Osteoblast (primary cell): ENCODE measurements at regions not wholly inside any gene's neighbourhood (a gene's known extent, or its start where the extent isn't known, plus 50 kb on each side); places are given as distances from the start of the nearest gene placed in this dataset.

ENCODE experiments used
- DNase-seq: peaks from one replicate; pipeline ENCODE4 v3.0.0; 2011; ENCODE audit warnings: low spot score, mixed read lengths; ENCODE audit not compliant: insufficient read length; ENCODE audit errors: missing footprints
- H2AFZ ChIP-seq: 2 replicates; pipeline ENCODE4 v1.6.0; 2011; ENCODE audit warnings: mild to moderate bottlenecking, low read length
- H3K27ac ChIP-seq: 2 replicates; pipeline ENCODE4 v1.5.1; 2011; ENCODE audit warnings: mild to moderate bottlenecking, low read depth, low read length, moderate library complexity
- H3K27me3 ChIP-seq: 2 replicates; pipeline ENCODE4 v1.6.0; 2012; ENCODE audit warnings: mild to moderate bottlenecking, control low read depth, inconsistent platforms, low read length, moderate library complexity; ENCODE audit not compliant: insufficient read depth
- H3K36me3 ChIP-seq: 2 replicates; pipeline ENCODE4 v1.5.1; 2011; ENCODE audit warnings: mild to moderate bottlenecking, low read length, control low read depth, moderate library complexity; ENCODE audit not compliant: insufficient read depth
- H3K4me1 ChIP-seq: 2 replicates; pipeline ENCODE4 v1.5.1; 2011; ENCODE audit warnings: mild to moderate bottlenecking, low read length, control low read depth, moderate library complexity; ENCODE audit not compliant: insufficient read depth
- H3K4me2 ChIP-seq: 2 replicates; pipeline ENCODE4 v1.6.0; 2011; ENCODE audit warnings: mild to moderate bottlenecking, low read length; ENCODE audit not compliant: insufficient read depth
- H3K4me3 ChIP-seq: fragments of 200-600 bp; sonication (generic); 3 replicates; pipeline ENCODE4 v1.5.1; 2012; ENCODE audit warnings: mild to moderate bottlenecking, low read length, inconsistent platforms; ENCODE audit not compliant: insufficient read depth
- H3K79me2 ChIP-seq: 2 replicates; pipeline ENCODE4 v1.6.0; 2012; ENCODE audit warnings: mild to moderate bottlenecking, low read length, control low read depth, inconsistent platforms; ENCODE audit not compliant: insufficient read depth
- H3K9me3 ChIP-seq: 2 replicates; pipeline ENCODE4 v1.5.1; 2011; ENCODE audit warnings: low read depth, low read length, control low read depth
- H4K20me1 ChIP-seq: 2 replicates; pipeline ENCODE4 v1.6.0; 2012; ENCODE audit warnings: mild to moderate bottlenecking, low read length, control low read depth; ENCODE audit not compliant: insufficient read depth
- TF ChIP-seq, protein P1 (sequence below): IDR thresholded peaks from 2 replicates; pipeline ENCODE4 v1.5.1; 2011; ENCODE audit warnings: mild to moderate bottlenecking, low read depth, low read length, moderate library complexity; ENCODE audit errors: extremely low read depth

DNA sequence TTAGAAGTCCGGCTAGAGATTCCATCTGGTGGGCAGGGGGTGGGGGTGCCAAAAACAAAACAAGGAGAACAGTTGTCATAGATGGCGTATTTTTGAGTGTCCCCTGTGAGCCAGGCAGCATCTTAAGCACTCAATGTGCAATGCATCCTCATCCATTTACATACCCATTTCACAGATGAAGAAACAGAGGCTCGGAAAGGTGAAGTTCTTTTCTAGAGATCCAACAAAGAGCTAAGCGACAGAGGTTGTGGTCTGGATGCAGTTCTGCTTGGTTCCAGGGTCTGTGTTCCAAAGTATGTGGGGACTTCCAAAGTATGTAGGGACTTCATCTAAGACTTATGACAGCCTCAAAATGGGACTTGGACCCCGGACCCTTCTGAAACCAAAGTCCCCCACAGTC, 277.8 kb downstream of the MN1 start:
- TF ChIP-seq, protein P1, sequence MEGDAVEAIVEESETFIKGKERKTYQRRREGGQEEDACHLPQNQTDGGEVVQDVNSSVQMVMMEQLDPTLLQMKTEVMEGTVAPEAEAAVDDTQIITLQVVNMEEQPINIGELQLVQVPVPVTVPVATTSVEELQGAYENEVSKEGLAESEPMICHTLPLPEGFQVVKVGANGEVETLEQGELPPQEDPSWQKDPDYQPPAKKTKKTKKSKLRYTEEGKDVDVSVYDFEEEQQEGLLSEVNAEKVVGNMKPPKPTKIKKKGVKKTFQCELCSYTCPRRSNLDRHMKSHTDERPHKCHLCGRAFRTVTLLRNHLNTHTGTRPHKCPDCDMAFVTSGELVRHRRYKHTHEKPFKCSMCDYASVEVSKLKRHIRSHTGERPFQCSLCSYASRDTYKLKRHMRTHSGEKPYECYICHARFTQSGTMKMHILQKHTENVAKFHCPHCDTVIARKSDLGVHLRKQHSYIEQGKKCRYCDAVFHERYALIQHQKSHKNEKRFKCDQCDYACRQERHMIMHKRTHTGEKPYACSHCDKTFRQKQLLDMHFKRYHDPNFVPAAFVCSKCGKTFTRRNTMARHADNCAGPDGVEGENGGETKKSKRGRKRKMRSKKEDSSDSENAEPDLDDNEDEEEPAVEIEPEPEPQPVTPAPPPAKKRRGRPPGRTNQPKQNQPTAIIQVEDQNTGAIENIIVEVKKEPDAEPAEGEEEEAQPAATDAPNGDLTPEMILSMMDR: no peak
- peaks cover 22% of the 10 kb centered on the region for H3K27me3 ChIP-seq
- no peak for DNase-seq
- H3K4me1 ChIP-seq: no peaks in the 10 kb centered on the region
- H4K20me1 ChIP-seq: no peaks in the 10 kb centered on the region
- H2AFZ ChIP-seq: no peak overlapping the region
- H3K27ac ChIP-seq: no peak overlapping the region
- H3K4me2 ChIP-seq: no peak overlapping the region
- no peaks in the 10 kb centered on the region for H3K9me3 ChIP-seq
- no peaks in the 10 kb centered on the region for H3K79me2 ChIP-seq
- H3K36me3 ChIP-seq: no peaks in the 10 kb centered on the region
- no peak overlapping the region for H3K4me3 ChIP-seq

GRCh38 chr22:27525711-27526110, 275.8 kb downstream of the MN1 start:
- no peaks in the 10 kb centered on the region for H3K79me2 ChIP-seq
- no peak overlapping the region for H2AFZ ChIP-seq
- no peaks in the 10 kb centered on the region for H3K4me1 ChIP-seq
- no peak overlapping the region for H3K4me3 ChIP-seq
- H3K9me3 ChIP-seq: no peaks in the 10 kb centered on the region
- no peak for DNase-seq
- H3K4me2 ChIP-seq: no peak overlapping the region
- H3K27ac ChIP-seq: no peak overlapping the region
- TF ChIP-seq, protein P1: no peak
- H3K27me3 ChIP-seq: peaks cover 22% of the 10 kb centered on the region
- no peaks in the 10 kb centered on the region for H3K36me3 ChIP-seq
- H4K20me1 ChIP-seq: no peaks in the 10 kb centered on the region

DNA sequence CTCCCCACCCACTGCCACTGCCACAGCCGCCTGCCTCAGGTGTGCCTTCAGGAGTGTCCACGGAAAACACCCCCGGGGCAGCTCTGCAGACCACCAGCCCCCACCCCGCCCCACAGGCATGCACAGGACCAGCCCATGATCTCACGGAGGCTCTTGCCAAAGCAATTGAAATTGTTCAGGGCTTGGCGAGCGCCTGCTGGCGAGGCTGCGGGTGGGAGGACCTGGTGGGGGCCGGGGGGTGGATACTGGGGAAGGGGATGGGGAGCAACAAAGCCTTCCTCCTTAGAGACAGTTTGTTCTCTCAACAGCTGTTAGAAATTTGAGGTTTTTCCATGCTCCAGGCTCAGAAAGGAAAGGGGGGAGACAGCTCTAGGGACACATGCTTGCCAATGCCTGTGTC, 274.7 kb downstream of the MN1 start:
- Histone ChIP-seq H3K9me3 (no peaks in the 10 kb centered on the region), H3K4me2 (no peak overlapping the region), H3K27ac (no peak overlapping the region), H3K36me3 (no peaks in the 10 kb centered on the region), H3K27me3 (peaks cover 22% of the 10 kb centered on the region), H3K79me2 (no peaks in the 10 kb centered on the region), H4K20me1 (no peaks in the 10 kb centered on the region), H2AFZ (no peak overlapping the region), H3K4me1 (peaks cover 4% of the 10 kb centered on the region), H3K4me3 (no peak overlapping the region)
- no peak for DNase-seq
- TF ChIP-seq, protein P1: no peak

GRCh38 chr22:27531782-27532530, 269.6 kb downstream of the MN1 start:
- no peak for DNase-seq
- no peak overlapping the region for H3K4me3 ChIP-seq
- H3K4me1 ChIP-seq: peaks cover 7% of the 10 kb centered on the region
- H4K20me1 ChIP-seq: no peaks in the 10 kb centered on the region
- H3K27me3 ChIP-seq: peaks cover 11% of the 10 kb centered on the region
- H2AFZ ChIP-seq: no peak overlapping the region
- H3K27ac ChIP-seq: no peak overlapping the region
- no peaks in the 10 kb centered on the region for H3K79me2 ChIP-seq
- H3K4me2 ChIP-seq: no peak overlapping the region
- H3K36me3 ChIP-seq: no peaks in the 10 kb centered on the region
- TF ChIP-seq, protein P1: no peak
- no peaks in the 10 kb centered on the region for H3K9me3 ChIP-seq
